HEK293 (cell line): ENCODE measurements at regions not wholly inside any gene's neighbourhood (a gene's known extent, or its start where the extent isn't known, plus 50 kb on each side); places are given as distances from the start of the nearest gene placed in this dataset.

Experiments
- CTCF ChIA-PET: fragments of 350-600 bp; formaldehyde crosslinking; extraction: SDS; loops from one replicate; lab custom pipeline; 2021; ENCODE audit warnings: antibody characterized with exemption; lab: Yijun Ruan, JAX
- POLR2A ChIA-PET: fragments of 300-600 bp; formaldehyde crosslinking; extraction: SDS; loops from one replicate; lab custom pipeline; 2020; ENCODE audit warnings: antibody characterized with exemption, inconsistent platforms; lab: Yijun Ruan, JAX
- H3K27ac ChIP-seq: fragments of 200-500 bp; sonication (Bioruptor generic); 2 replicates; pipeline ENCODE4 v1.5.1; 2014; ENCODE audit warnings: low read depth, low read length, control low read depth, inconsistent platforms; ENCODE audit errors: extremely low read depth
- H3K36me3 ChIP-seq, 2 experiments: fragments of 200-500 bp in 1 of 2; sonication (Bioruptor generic) in 1 of 2; 1 replicate in 1 of 2; 2 replicates in 1 of 2; pipeline ENCODE4 v1.5.1; 2014 to 2017; ENCODE audit warnings: inconsistent platforms in 2 of 2, low read length in 2 of 2; ENCODE audit not compliant: control insufficient read depth in 2 of 2, insufficient read depth in 1 of 2
- H3K4me1 ChIP-seq: fragments of 200-500 bp; sonication (Bioruptor generic); 2 replicates; pipeline ENCODE4 v1.5.1; 2014; ENCODE audit warnings: mild to moderate bottlenecking, low read length, inconsistent platforms; ENCODE audit not compliant: control insufficient read depth, insufficient read depth
- H3K4me3 ChIP-seq: 2 replicates; pipeline ENCODE4 v1.5.1; 2011; ENCODE audit warnings: low read depth, mild to moderate bottlenecking, control low read depth, low read length, moderate library complexity
- H3K9me3 ChIP-seq: fragments of 200-500 bp; sonication (Bioruptor generic); 2 replicates; pipeline ENCODE4 v1.5.1; 2014; ENCODE audit warnings: low read depth, low read length, inconsistent platforms; ENCODE audit not compliant: control insufficient read depth, insufficient read depth
- KLF16 ChIP-seq: fragments of 450-650 bp; formaldehyde crosslinking; IDR thresholded peaks from 2 replicates; pipeline ENCODE4 v1.5.1; 2017; ENCODE audit warnings: missing biosample characterization, missing genetic modification characterization
- SALL2 ChIP-seq: fragments of 450-650 bp; formaldehyde crosslinking; IDR thresholded peaks from 2 replicates; pipeline ENCODE4 v1.5.0; 2017; ENCODE audit warnings: missing biosample characterization, mild to moderate bottlenecking, missing genetic modification characterization, borderline replicate concordance
- YY1 ChIP-seq: fragments of 450-650 bp; formaldehyde crosslinking; IDR thresholded peaks from 2 replicates; pipeline ENCODE4 v1.5.1; 2018; ENCODE audit warnings: missing biosample characterization, missing genetic modification characterization
- ZBTB1 ChIP-seq: fragments of 450-650 bp; formaldehyde crosslinking; IDR thresholded peaks from 2 replicates; pipeline ENCODE4 v1.5.1; 2016; ENCODE audit warnings: missing biosample characterization, missing genetic modification characterization
- ZBTB20 ChIP-seq: fragments of 450-650 bp; formaldehyde crosslinking; IDR thresholded peaks from 2 replicates; pipeline ENCODE4 v1.5.1; 2016; ENCODE audit warnings: missing biosample characterization, missing genetic modification characterization
- ZBTB7A ChIP-seq: fragments of 450-650 bp; formaldehyde crosslinking; IDR thresholded peaks from 2 replicates; pipeline ENCODE4 v1.5.1; 2016; ENCODE audit warnings: low read depth, missing biosample characterization, missing genetic modification characterization
- ZFP3 ChIP-seq: fragments of 450-650 bp; formaldehyde crosslinking; IDR thresholded peaks from 2 replicates; pipeline ENCODE4 v1.5.1; 2016; ENCODE audit warnings: low read depth, missing biosample characterization, missing genetic modification characterization
- ZIC2 ChIP-seq: fragments of 450-650 bp; formaldehyde crosslinking; IDR thresholded peaks from 2 replicates; pipeline ENCODE4 v1.5.1; 2016; ENCODE audit warnings: missing biosample characterization, missing genetic modification characterization
- ZNF10 ChIP-seq: fragments of 450-650 bp; formaldehyde crosslinking; IDR thresholded peaks from 2 replicates; pipeline ENCODE4 v1.5.1; 2017; ENCODE audit warnings: missing biosample characterization, missing genetic modification characterization
- ZNF132 ChIP-seq: fragments of 450-650 bp; formaldehyde crosslinking; IDR thresholded peaks from 2 replicates; pipeline ENCODE4 v1.5.1; 2017; ENCODE audit warnings: missing biosample characterization, missing genetic modification characterization, borderline replicate concordance
- ZNF354C ChIP-seq: fragments of 450-650 bp; formaldehyde crosslinking; IDR thresholded peaks from 2 replicates; pipeline ENCODE4 v1.5.1; 2016; ENCODE audit warnings: missing biosample characterization, missing genetic modification characterization, low read depth, borderline replicate concordance
- ZNF366 ChIP-seq: fragments of 450-650 bp; formaldehyde crosslinking; conservative IDR thresholded peaks from 2 replicates; pipeline ENCODE4 v1.5.1; 2016; ENCODE audit warnings: missing biosample characterization, missing genetic modification characterization
- ZNF501 ChIP-seq: fragments of 450-650 bp; formaldehyde crosslinking; IDR thresholded peaks from 2 replicates; pipeline ENCODE4 v1.5.1; 2016; ENCODE audit warnings: missing biosample characterization, missing genetic modification characterization
- ZNF549 ChIP-seq: fragments of 450-650 bp; IDR thresholded peaks from 2 replicates; pipeline ENCODE4 v1.5.1; 2018; ENCODE audit warnings: missing biosample characterization, missing genetic modification characterization, mild to moderate bottlenecking, inconsistent platforms, moderate library complexity
- ZNF560 ChIP-seq: fragments of 450-650 bp; formaldehyde crosslinking; IDR thresholded peaks from 2 replicates; pipeline ENCODE4 v1.5.1; 2017; ENCODE audit warnings: missing biosample characterization, missing genetic modification characterization, borderline replicate concordance
- ZNF623 ChIP-seq: fragments of 450-650 bp; formaldehyde crosslinking; IDR thresholded peaks from 2 replicates; pipeline ENCODE4 v1.5.1; 2016; ENCODE audit warnings: missing biosample characterization, missing genetic modification characterization
- ZNF624 ChIP-seq: fragments of 450-650 bp; formaldehyde crosslinking; IDR thresholded peaks from 2 replicates; pipeline ENCODE4 v1.5.1; 2017; ENCODE audit warnings: missing biosample characterization, missing genetic modification characterization
- ZNF629 ChIP-seq: fragments of 450-650 bp; formaldehyde crosslinking; IDR thresholded peaks from 2 replicates; pipeline ENCODE4 v1.5.1; 2017; ENCODE audit warnings: missing biosample characterization, missing genetic modification characterization
- ZNF747 ChIP-seq: fragments of 450-650 bp; formaldehyde crosslinking; IDR thresholded peaks from 2 replicates; pipeline ENCODE4 v1.5.1; 2016; ENCODE audit warnings: missing biosample characterization, missing genetic modification characterization
- ZXDB ChIP-seq: fragments of 450-650 bp; formaldehyde crosslinking; IDR thresholded peaks from 2 replicates; pipeline ENCODE4 v1.5.1; 2016; ENCODE audit warnings: missing biosample characterization, missing genetic modification characterization
- TF ChIP-seq, protein P1 (sequence below): fragments of 450-650 bp; formaldehyde crosslinking; IDR thresholded peaks from 2 replicates; pipeline ENCODE4 v1.5.1; 2016; ENCODE audit warnings: missing biosample characterization, missing genetic modification characterization
- TF ChIP-seq, protein P2 (sequence below): fragments of 450-650 bp; formaldehyde crosslinking; IDR thresholded peaks from 2 replicates; pipeline ENCODE4 v1.5.1; 2017; ENCODE audit warnings: missing biosample characterization, missing genetic modification characterization
- TF ChIP-seq, protein P3 (sequence below): fragments of 450-650 bp; IDR thresholded peaks from 2 replicates; pipeline ENCODE4 v1.5.1; 2018; ENCODE audit warnings: missing biosample characterization, missing genetic modification characterization

DNA sequence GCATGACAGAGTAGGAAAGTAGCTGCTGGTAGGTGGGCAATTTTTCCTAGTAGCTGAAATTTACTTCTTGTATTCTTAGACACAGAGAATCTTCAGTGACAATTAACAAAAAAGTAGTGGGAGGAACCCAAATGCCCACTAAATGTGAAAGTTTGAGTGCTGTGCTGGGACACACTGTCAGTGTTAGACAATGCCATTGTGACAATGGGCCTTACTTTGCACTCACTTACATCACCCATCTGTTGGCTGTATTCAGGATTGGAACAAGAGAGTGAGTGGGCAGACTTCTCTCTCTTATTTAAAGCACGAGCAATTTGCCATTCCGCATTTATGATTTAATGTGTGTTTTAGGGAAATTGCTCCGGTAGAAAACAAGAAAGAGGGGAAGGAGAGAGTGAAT is 662.5 kb downstream of the CBLN4 start:
- TF ChIP-seq SALL2 (tag by site-specific recombination), result no peak
- no peak for TF ChIP-seq KLF16 (tag by site-specific recombination)
- no peak for TF ChIP-seq ZBTB20
- no peak for TF ChIP-seq ZNF549
- TF ChIP-seq, protein P1, sequence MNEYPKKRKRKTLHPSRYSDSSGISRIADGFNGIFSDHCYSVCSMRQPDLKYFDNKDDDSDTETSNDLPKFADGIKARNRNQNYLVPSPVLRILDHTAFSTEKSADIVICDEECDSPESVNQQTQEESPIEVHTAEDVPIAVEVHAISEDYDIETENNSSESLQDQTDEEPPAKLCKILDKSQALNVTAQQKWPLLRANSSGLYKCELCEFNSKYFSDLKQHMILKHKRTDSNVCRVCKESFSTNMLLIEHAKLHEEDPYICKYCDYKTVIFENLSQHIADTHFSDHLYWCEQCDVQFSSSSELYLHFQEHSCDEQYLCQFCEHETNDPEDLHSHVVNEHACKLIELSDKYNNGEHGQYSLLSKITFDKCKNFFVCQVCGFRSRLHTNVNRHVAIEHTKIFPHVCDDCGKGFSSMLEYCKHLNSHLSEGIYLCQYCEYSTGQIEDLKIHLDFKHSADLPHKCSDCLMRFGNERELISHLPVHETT (tag by site-specific recombination), result no peak
- TF ChIP-seq ZNF629 (tag by site-specific recombination), result no peak
- TF ChIP-seq ZXDB (tag by site-specific recombination), result no peak
- TF ChIP-seq ZNF560 (tag by site-specific recombination), result no peak
- no peak for TF ChIP-seq ZBTB1
- no peak for TF ChIP-seq ZNF354C (tag by site-specific recombination)
- TF ChIP-seq ZNF366 (tag by site-specific recombination), result no peak
- TF ChIP-seq, protein P2, sequence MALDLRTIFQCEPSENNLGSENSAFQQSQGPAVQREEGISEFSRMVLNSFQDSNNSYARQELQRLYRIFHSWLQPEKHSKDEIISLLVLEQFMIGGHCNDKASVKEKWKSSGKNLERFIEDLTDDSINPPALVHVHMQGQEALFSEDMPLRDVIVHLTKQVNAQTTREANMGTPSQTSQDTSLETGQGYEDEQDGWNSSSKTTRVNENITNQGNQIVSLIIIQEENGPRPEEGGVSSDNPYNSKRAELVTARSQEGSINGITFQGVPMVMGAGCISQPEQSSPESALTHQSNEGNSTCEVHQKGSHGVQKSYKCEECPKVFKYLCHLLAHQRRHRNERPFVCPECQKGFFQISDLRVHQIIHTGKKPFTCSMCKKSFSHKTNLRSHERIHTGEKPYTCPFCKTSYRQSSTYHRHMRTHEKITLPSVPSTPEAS (tag by site-specific recombination), result no peak
- no peak for TF ChIP-seq ZNF624 (tag by site-specific recombination)
- TF ChIP-seq ZNF501, result no peak
- no peak for TF ChIP-seq ZNF623 (tag by site-specific recombination)
- TF ChIP-seq ZFP3 (tag by site-specific recombination), result no peak

DNA sequence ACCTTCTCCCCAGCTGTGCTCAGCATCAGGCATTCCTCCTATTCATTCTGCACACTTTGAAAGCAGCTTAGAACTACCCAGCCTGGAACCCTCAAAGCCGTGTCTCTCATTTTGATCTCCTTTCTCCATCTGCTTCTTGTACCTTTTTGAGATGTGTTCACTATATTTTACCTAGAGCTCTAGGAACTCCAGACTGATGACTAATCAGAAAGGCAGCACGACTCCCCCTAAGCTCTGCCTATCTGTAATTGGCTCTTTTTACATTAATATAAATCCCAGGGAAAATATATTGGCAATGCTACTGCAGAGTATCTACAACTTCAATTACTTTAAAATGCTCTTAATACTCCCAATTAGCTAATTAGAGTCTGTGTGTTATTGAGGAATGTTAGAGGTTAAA is 671.5 kb downstream of the CBLN4 start:
- POLR2A ChIA-PET, result no interaction called here
- CTCF ChIA-PET, result no interaction called here
- Histone ChIP-seq H3K9me3 (no peaks in the 10 kb centered on the region), H3K4me3 (no peak overlapping the region), H3K36me3 (no peaks in the 10 kb centered on the region), H3K4me1 (no peaks in the 10 kb centered on the region), H3K27ac (no peak overlapping the region)
- no peak for TF ChIP-seq ZBTB7A (tag by site-specific recombination)
- no peak for TF ChIP-seq ZNF629 (tag by site-specific recombination)
- TF ChIP-seq ZNF10 (tag by site-specific recombination), result no peak

More for the DNA sequence above, 662.5 kb downstream of the CBLN4 start:
- Histone ChIP-seq H3K4me3 (no peak overlapping the region), H3K36me3 (no peaks in the 10 kb centered on the region), H3K9me3 (no peaks in the 10 kb centered on the region), H3K27ac (no peak overlapping the region), H3K4me1 (no peaks in the 10 kb centered on the region)
- ChIA-PET CTCF (no interaction called here), POLR2A (no interaction called here)

DNA sequence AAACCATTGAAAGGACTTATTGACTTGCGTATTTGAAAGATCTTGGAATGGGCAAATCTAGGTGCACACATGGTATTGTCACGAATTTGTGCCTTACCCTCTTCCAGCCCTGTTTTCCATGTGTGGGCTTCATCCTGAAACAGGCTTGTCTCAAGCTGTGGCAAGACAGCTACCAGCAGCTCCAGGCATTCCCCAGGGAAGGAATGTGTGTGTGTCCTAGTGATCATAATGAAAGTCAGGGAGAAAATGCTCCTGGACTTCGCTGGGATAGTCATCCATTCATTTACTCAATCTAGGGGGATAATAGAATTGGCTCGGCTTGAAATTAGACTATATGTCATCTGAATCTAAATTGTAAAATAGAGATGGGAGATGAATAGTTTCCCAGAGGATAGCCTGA is 676.2 kb downstream of the CBLN4 start:
- ChIA-PET POLR2A (no interaction called here), CTCF (no interaction called here)

More for the DNA sequence above, 676.2 kb downstream of the CBLN4 start:
- Histone ChIP-seq H3K27ac (no peak overlapping the region), H3K4me3 (no peak overlapping the region), H3K9me3 (no peaks in the 10 kb centered on the region), H3K4me1 (no peaks in the 10 kb centered on the region), H3K36me3 (no peaks in the 10 kb centered on the region)
- TF ChIP-seq ZNF132 (tag by site-specific recombination), result no peak
- no peak for TF ChIP-seq ZIC2 (tag by site-specific recombination)
- TF ChIP-seq, protein P3, sequence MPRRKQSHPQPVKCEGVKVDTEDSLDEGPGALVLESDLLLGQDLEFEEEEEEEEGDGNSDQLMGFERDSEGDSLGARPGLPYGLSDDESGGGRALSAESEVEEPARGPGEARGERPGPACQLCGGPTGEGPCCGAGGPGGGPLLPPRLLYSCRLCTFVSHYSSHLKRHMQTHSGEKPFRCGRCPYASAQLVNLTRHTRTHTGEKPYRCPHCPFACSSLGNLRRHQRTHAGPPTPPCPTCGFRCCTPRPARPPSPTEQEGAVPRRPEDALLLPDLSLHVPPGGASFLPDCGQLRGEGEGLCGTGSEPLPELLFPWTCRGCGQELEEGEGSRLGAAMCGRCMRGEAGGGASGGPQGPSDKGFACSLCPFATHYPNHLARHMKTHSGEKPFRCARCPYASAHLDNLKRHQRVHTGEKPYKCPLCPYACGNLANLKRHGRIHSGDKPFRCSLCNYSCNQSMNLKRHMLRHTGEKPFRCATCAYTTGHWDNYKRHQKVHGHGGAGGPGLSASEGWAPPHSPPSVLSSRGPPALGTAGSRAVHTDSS (tag by site-specific recombination), result no peak
- no peak for TF ChIP-seq ZNF747 (tag by site-specific recombination)
- TF ChIP-seq YY1 (tag by site-specific recombination), result no peak
